GM19351 (cell line): ENCODE measurements at regions not wholly inside any gene's neighbourhood (a gene's known extent, or its start where the extent isn't known, plus 50 kb on each side); places are given as distances from the start of the nearest gene placed in this dataset.

Source experiments
- ATAC-seq: cut with Tn5 transposase; IDR thresholded peaks from one replicate; pipeline ENCODE4 v1.9.1; 2021; ENCODE audit warnings: mild to moderate bottlenecking, moderate library complexity; ENCODE audit not compliant: unreplicated experiment

- ATAC-seq: no peak
Observed at GRCh38 chr11:10387206-10388083, 67.6 kb upstream of the AMPD3 start.

GRCh38 chr11:10388101-10388500 lies 67.0 kb upstream of the AMPD3 start:
- ATAC-seq: no peak

GRCh38 chr11:10388574-10388973 lies 66.5 kb upstream of the AMPD3 start:
- no peak for ATAC-seq

GRCh38 chr11:10390375-10390774 lies 64.7 kb upstream of the AMPD3 start:
- ATAC-seq: no peak

GRCh38 chr11:10392095-10393079 lies 62.7 kb upstream of the AMPD3 start:
- ATAC-seq: no peak

- no peak for ATAC-seq
Observed at GRCh38 chr11:10394229-10395101, 60.6 kb upstream of the AMPD3 start.

GRCh38 chr11:10395166-10395897 lies 59.7 kb upstream of the AMPD3 start:
- ATAC-seq: no peak

- no peak for ATAC-seq
Observed at GRCh38 chr11:10396771-10397170, 58.3 kb upstream of the AMPD3 start.

GRCh38 chr11:10397226-10397987 lies 57.7 kb upstream of the AMPD3 start:
- ATAC-seq: no peak

- ATAC-seq: no peak
Observed at GRCh38 chr11:10398525-10398924, 56.5 kb upstream of the AMPD3 start.

- ATAC-seq: no peak
Observed at GRCh38 chr11:10400856-10401255, 54.2 kb upstream of the AMPD3 start.

GRCh38 chr11:10401256-10401655 lies 53.8 kb upstream of the AMPD3 start:
- ATAC-seq: no peak

GRCh38 chr11:10401696-10402392 lies 53.2 kb upstream of the AMPD3 start:
- ATAC-seq: no peak
